IMR-90 (cell line): ENCODE measurements at regions not wholly inside any gene's neighbourhood (a gene's known extent, or its start where the extent isn't known, plus 50 kb on each side); places are given as distances from the start of the nearest gene placed in this dataset.

Experiments used
- ATAC-seq: fragments of 200-7000 bp; cut with Tn5 transposase; 2 replicates; pipeline ENCODE4 v1.9.1; 2020; ENCODE audit warnings: low read depth, mild to moderate bottlenecking, moderate library complexity
- BruUV-seq: library from RNA; stranded (reverse); fragments of 400-500 nt; replicated peaks from 2 replicates; lab custom pipeline; 2021; lab: Mats Ljungman, UMichigan
- CTCF ChIA-PET: fragments of 300-600 bp; formaldehyde crosslinking; extraction: SDS; loops from one replicate; lab custom pipeline; 2021; ENCODE audit warnings: antibody characterized with exemption; lab: Yijun Ruan, JAX
- POLR2A ChIA-PET: fragments of 300-600 bp; sonication (Branson Sonifier 250); formaldehyde crosslinking; loops from one replicate; lab custom pipeline; 2022; ENCODE audit warnings: antibody characterized with exemption; ENCODE audit not compliant: unreplicated experiment; lab: Charles Lee
- DNase-seq: peaks from one replicate; pipeline ENCODE4 v3.0.0; 2013
- H2AFZ ChIP-seq: replicated peaks from 2 replicates; pipeline ENCODE3; 2013; ENCODE audit warnings: low read length, mild to moderate bottlenecking; ENCODE audit not compliant: poor library complexity
- H2AK5ac ChIP-seq: 2 replicates; pipeline ENCODE4 v1.6.1; 2013; ENCODE audit warnings: low read depth, low read length, inconsistent platforms
- H2AK9ac ChIP-seq: replicated peaks from 2 replicates; pipeline ENCODE3; 2013; ENCODE audit warnings: mild to moderate bottlenecking, low read depth, low read length, moderate library complexity; ENCODE audit not compliant: poor library complexity
- H2BK120ac ChIP-seq: 2 replicates; pipeline ENCODE4 v1.6.1; 2013; ENCODE audit warnings: low read depth, low read length, inconsistent platforms
- H2BK15ac ChIP-seq: 3 replicates; pipeline ENCODE4 v1.6.1; 2013; ENCODE audit warnings: low read depth, low read length, inconsistent platforms
- H2BK20ac ChIP-seq: 2 replicates; pipeline ENCODE4 v1.6.1; 2013; ENCODE audit warnings: low read depth, mild to moderate bottlenecking, inconsistent platforms, low read length, moderate library complexity
- H2BK5ac ChIP-seq: 2 replicates; pipeline ENCODE4 v1.6.1; 2013; ENCODE audit warnings: mild to moderate bottlenecking, low read depth, low read length, inconsistent platforms; ENCODE audit not compliant: poor library complexity, severe bottlenecking
- H3K14ac ChIP-seq: replicated peaks from 2 replicates; pipeline ENCODE4 v1.6.1; 2013; ENCODE audit warnings: low read depth, low read length, inconsistent platforms
- H3K18ac ChIP-seq: 2 replicates; pipeline ENCODE4 v1.6.1; 2013; ENCODE audit warnings: low read depth, low read length, control low read depth
- H3K23ac ChIP-seq: 2 replicates; pipeline ENCODE4 v1.6.1; 2013; ENCODE audit warnings: low read depth, low read length, inconsistent platforms
- H3K27ac ChIP-seq: 2 replicates; pipeline ENCODE4 v1.5.1; 2013; ENCODE audit warnings: mild to moderate bottlenecking, control low read depth, low read length; ENCODE audit not compliant: insufficient read depth
- H3K27me3 ChIP-seq: 2 replicates; pipeline ENCODE4 v1.6.1; 2013; ENCODE audit warnings: low read length; ENCODE audit not compliant: control insufficient read depth, insufficient read depth
- H3K36me3 ChIP-seq: 2 replicates; pipeline ENCODE4 v1.6.1; 2013; ENCODE audit warnings: low read length, mixed read lengths; ENCODE audit not compliant: control insufficient read depth, insufficient read depth
- H3K4ac ChIP-seq: 2 replicates; pipeline ENCODE4 v1.6.1; 2013; ENCODE audit warnings: low read depth, low read length, inconsistent platforms
- H3K4me1 ChIP-seq: 2 replicates; pipeline ENCODE4 v1.6.1; 2013; ENCODE audit warnings: low read length, mixed read lengths; ENCODE audit not compliant: control insufficient read depth, insufficient read depth
- H3K4me2 ChIP-seq: 2 replicates; pipeline ENCODE4 v1.6.1; 2013; ENCODE audit warnings: low read depth, mild to moderate bottlenecking, control low read depth, low read length, moderate library complexity
- H3K4me3 ChIP-seq: 2 replicates; pipeline ENCODE4 v1.5.1; 2013; ENCODE audit warnings: low read depth, mild to moderate bottlenecking, control low read depth, low read length, moderate library complexity; ENCODE audit not compliant: insufficient read depth
- H3K56ac ChIP-seq: 2 replicates; pipeline ENCODE4 v1.6.1; 2013; ENCODE audit warnings: low read length, inconsistent platforms; ENCODE audit not compliant: insufficient read depth; ENCODE audit errors: extremely low read depth
- H3K79me1 ChIP-seq, 2 experiments: 2 replicates each; pipeline ENCODE4 v1.6.1; 2013; ENCODE audit warnings: low read length in 2 of 2, inconsistent platforms in 1 of 2, low read depth in 1 of 2
- H3K9ac ChIP-seq: 2 replicates; pipeline ENCODE4 v1.6.1; 2013; ENCODE audit warnings: low read depth, low read length, control low read depth
- H3K9me1 ChIP-seq: 2 replicates; pipeline ENCODE4 v1.6.1; 2013; ENCODE audit warnings: low read length, inconsistent platforms; ENCODE audit not compliant: insufficient read depth
- H3K9me3 ChIP-seq: 2 replicates; pipeline ENCODE4 v1.6.1; 2013; ENCODE audit warnings: low read length; ENCODE audit not compliant: control insufficient read depth, insufficient read depth
- H4K20me1 ChIP-seq: 2 replicates; pipeline ENCODE4 v1.6.1; 2013; ENCODE audit warnings: low read length, inconsistent platforms; ENCODE audit not compliant: insufficient read depth
- H4K5ac ChIP-seq: 2 replicates; pipeline ENCODE4 v1.6.1; 2013; ENCODE audit warnings: mild to moderate bottlenecking, low read depth, low read length, control low read depth
- H4K8ac ChIP-seq, 2 experiments: 2 replicates each; pipeline ENCODE4 v1.6.1; 2013; ENCODE audit warnings: low read depth in 2 of 2, low read length in 2 of 2, control low read depth in 1 of 2, inconsistent platforms in 1 of 2
- H4K91ac ChIP-seq: 2 replicates; pipeline ENCODE4 v1.6.1; 2013; ENCODE audit warnings: low read depth, low read length, inconsistent platforms; ENCODE audit not compliant: insufficient read depth
- BHLHE40 ChIP-seq: fragments of 150-350 bp; IDR thresholded peaks from 2 replicates; pipeline ENCODE4 v1.6.1; 2016; ENCODE audit warnings: mild to moderate bottlenecking, low read depth, low read length
- CEBPB ChIP-seq: IDR thresholded peaks from 2 replicates; pipeline ENCODE4 v1.6.1; 2012; ENCODE audit warnings: low read depth, low read length, improper control_type of control experiment
- CHD1 ChIP-seq: IDR thresholded peaks from 2 replicates; pipeline ENCODE4 v1.6.1; 2012; ENCODE audit warnings: low read depth, low read length, improper control_type of control experiment
- FOS ChIP-seq: fragments of 150-350 bp; IDR thresholded peaks from 2 replicates; pipeline ENCODE4 v1.6.1; 2016; ENCODE audit warnings: low read depth, low read length
- MAFK ChIP-seq: IDR thresholded peaks from 2 replicates; pipeline ENCODE4 v1.6.1; 2012; ENCODE audit warnings: low read depth, low read length, improper control_type of control experiment
- MAZ ChIP-seq: IDR thresholded peaks from 2 replicates; pipeline ENCODE4 v1.6.1; 2012; ENCODE audit warnings: low read depth, mild to moderate bottlenecking, low read length, improper control_type of control experiment, moderate library complexity, borderline replicate concordance
- MXI1 ChIP-seq: IDR thresholded peaks from 2 replicates; pipeline ENCODE4 v1.6.1; 2012; ENCODE audit warnings: low read depth, mild to moderate bottlenecking, low read length, moderate library complexity, borderline replicate concordance
- NFE2L2 ChIP-seq: fragments of 150-350 bp; IDR thresholded peaks from 2 replicates; pipeline ENCODE4 v1.6.1; 2016; ENCODE audit warnings: low read depth, mild to moderate bottlenecking, low read length
- POLR2A ChIP-seq: IDR thresholded peaks from 2 replicates; pipeline ENCODE4 v1.6.1; 2012; ENCODE audit warnings: mild to moderate bottlenecking, low read depth, low read length
- RAD21 ChIP-seq: IDR thresholded peaks from 2 replicates; pipeline ENCODE4 v1.6.1; 2012; ENCODE audit warnings: low read length, improper control_type of control experiment
- RCOR1 ChIP-seq: IDR thresholded peaks from 2 replicates; pipeline ENCODE4 v1.6.1; 2012; ENCODE audit warnings: mild to moderate bottlenecking, low read length, improper control_type of control experiment; ENCODE audit not compliant: insufficient replicate concordance
- RFX5 ChIP-seq: IDR thresholded peaks from 2 replicates; pipeline ENCODE4 v1.8.0; 2012; ENCODE audit warnings: low read depth, mild to moderate bottlenecking, low read length, moderate library complexity
- SMC3 ChIP-seq: fragments of 150-350 bp; IDR thresholded peaks from 2 replicates; pipeline ENCODE4 v1.6.1; 2016; ENCODE audit warnings: low read depth, mild to moderate bottlenecking, antibody characterized with exemption, low read length, moderate library complexity
- WGBS, 2 experiments: methylation state at CpG; one replicate each; pipeline versions ENCODE4 v1.1.5 to v1.1.7; 2013; ENCODE audit warnings: missing lambda C conversion rate in 2 of 2; ENCODE audit not compliant: insufficient read length in 1 of 2; ENCODE audit errors: extremely low coverage in 2 of 2; 5-methylcytosine and 5-hydroxymethylcytosine counted together
- dilution Hi-C: fragments of 300-500 bp; cut with HindIII; formaldehyde crosslinking; loops from one replicate; pipeline ENCODE4 v1.14.3; 2018; ENCODE audit warnings: low sequenced_read_pairs; ENCODE audit not compliant: unreplicated experiment
- in situ Hi-C: fragments of 300-500 bp; cut with MboI; formaldehyde crosslinking; loops from 3 replicates; pipeline ENCODE4 v1.14.3; 2019; ENCODE audit warnings: low sequenced_read_pairs, inconsistent platforms, mixed read lengths
- intact Hi-C: fragments of 100-400 bp; cut with micrococcal nuclease; formaldehyde crosslinking; loops from 2 replicates; pipeline ENCODE4 v1.10.0; 2022
- TF ChIP-seq, protein P1 (sequence below): fragments of 150-350 bp; IDR thresholded peaks from 2 replicates; pipeline ENCODE4 v1.6.1; 2017; ENCODE audit warnings: mild to moderate bottlenecking, antibody characterized with exemption, low read length, low read depth
- TF ChIP-seq, protein P2 (sequence below): fragments of 150-350 bp; IDR thresholded peaks from 2 replicates; pipeline ENCODE4 v1.6.1; 2016; ENCODE audit warnings: low read depth, mild to moderate bottlenecking, low read length, moderate library complexity, borderline replicate concordance
- TF ChIP-seq, protein P3 (sequence below): conservative IDR thresholded peaks from 2 replicates; pipeline ENCODE4 v1.5.1; 2012; ENCODE audit warnings: mild to moderate bottlenecking, low read depth, low read length, improper control_type of control experiment

DNA sequence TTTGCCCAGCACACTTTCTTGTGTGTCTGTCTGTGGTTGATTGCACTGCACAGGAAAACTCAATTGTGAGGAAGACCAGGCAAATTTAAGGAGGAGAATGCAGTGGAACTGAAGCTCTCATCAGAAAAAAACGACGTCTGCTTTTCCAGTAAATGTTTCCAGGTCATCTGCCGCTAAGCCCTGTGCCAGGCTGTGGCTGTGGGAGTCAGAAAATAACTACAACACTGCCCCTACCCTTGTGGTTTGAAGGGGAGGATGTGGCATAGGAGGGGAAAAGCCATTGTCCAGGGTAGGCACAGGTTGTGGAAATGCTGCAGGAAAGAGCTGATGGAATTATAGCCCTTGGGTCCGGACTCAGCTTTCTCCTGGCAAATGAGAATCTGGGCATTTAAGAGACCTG is 259.7 kb upstream of the TMEM132C start:
- H3K9ac ChIP-seq, result no peak overlapping the region
- H3K4me1 ChIP-seq, result no peaks in the 10 kb centered on the region
- peaks cover 11% of the 10 kb centered on the region for H3K9me3 ChIP-seq
- no TSS peak for BruUV-seq
- no peaks in the 10 kb centered on the region for H3K27me3 ChIP-seq
- no peak overlapping the region for H2BK20ac ChIP-seq
- H3K56ac ChIP-seq, result no peak overlapping the region
- H4K5ac ChIP-seq, result no peak overlapping the region
- in situ Hi-C loops, result no loop called here
- ChIA-PET POLR2A (no interaction called here), CTCF (no interaction called here)
- H2BK15ac ChIP-seq, result no peak overlapping the region
- H3K4me3 ChIP-seq, result no peak overlapping the region
- H3K4me2 ChIP-seq, result no peak overlapping the region
- no peak overlapping the region for H3K23ac ChIP-seq
- no peaks in the 10 kb centered on the region for H3K79me1 ChIP-seq
- H2BK5ac ChIP-seq, result no peak overlapping the region
- H3K27ac ChIP-seq, result no peak overlapping the region
- H3K14ac ChIP-seq, result no peak overlapping the region
- H3K4ac ChIP-seq, result no peak overlapping the region
- WGBS, 2 experiments, result 40% methylated on average over 1 of the region's 4 CpGs; no CpG with 5 or more reads in 1 of the 2 experiments
- no peak overlapping the region for H4K91ac ChIP-seq
- H2AK5ac ChIP-seq, result no peak overlapping the region
- H2AFZ ChIP-seq, result no peak overlapping the region
- no peak for DNase-seq
- H3K18ac ChIP-seq, result no peak overlapping the region
- H2AK9ac ChIP-seq, result no peak overlapping the region
- intact Hi-C loops, result no loop called here
- no peak for ATAC-seq
- dilution Hi-C loops, result no loop called here
- no peak overlapping the region for H4K8ac ChIP-seq
- no peaks in the 10 kb centered on the region for H3K36me3 ChIP-seq
- TF ChIP-seq, protein P1, sequence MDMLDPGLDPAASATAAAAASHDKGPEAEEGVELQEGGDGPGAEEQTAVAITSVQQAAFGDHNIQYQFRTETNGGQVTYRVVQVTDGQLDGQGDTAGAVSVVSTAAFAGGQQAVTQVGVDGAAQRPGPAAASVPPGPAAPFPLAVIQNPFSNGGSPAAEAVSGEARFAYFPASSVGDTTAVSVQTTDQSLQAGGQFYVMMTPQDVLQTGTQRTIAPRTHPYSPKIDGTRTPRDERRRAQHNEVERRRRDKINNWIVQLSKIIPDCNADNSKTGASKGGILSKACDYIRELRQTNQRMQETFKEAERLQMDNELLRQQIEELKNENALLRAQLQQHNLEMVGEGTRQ, result no peak
- TF ChIP-seq RCOR1, result no peak
- no peak for TF ChIP-seq SMC3
- no peak for TF ChIP-seq MAFK
- no peak for TF ChIP-seq NFE2L2
- no peak for TF ChIP-seq MAZ
- TF ChIP-seq POLR2A, result no peak
- TF ChIP-seq MXI1, result no peak
- TF ChIP-seq BHLHE40, result no peak
- no peak for TF ChIP-seq RFX5
- TF ChIP-seq CEBPB, result no peak
- TF ChIP-seq RAD21, result no peak
- no peak for TF ChIP-seq FOS
- TF ChIP-seq, protein P2, sequence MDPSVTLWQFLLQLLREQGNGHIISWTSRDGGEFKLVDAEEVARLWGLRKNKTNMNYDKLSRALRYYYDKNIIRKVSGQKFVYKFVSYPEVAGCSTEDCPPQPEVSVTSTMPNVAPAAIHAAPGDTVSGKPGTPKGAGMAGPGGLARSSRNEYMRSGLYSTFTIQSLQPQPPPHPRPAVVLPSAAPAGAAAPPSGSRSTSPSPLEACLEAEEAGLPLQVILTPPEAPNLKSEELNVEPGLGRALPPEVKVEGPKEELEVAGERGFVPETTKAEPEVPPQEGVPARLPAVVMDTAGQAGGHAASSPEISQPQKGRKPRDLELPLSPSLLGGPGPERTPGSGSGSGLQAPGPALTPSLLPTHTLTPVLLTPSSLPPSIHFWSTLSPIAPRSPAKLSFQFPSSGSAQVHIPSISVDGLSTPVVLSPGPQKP, result no peak
- TF ChIP-seq, protein P3, sequence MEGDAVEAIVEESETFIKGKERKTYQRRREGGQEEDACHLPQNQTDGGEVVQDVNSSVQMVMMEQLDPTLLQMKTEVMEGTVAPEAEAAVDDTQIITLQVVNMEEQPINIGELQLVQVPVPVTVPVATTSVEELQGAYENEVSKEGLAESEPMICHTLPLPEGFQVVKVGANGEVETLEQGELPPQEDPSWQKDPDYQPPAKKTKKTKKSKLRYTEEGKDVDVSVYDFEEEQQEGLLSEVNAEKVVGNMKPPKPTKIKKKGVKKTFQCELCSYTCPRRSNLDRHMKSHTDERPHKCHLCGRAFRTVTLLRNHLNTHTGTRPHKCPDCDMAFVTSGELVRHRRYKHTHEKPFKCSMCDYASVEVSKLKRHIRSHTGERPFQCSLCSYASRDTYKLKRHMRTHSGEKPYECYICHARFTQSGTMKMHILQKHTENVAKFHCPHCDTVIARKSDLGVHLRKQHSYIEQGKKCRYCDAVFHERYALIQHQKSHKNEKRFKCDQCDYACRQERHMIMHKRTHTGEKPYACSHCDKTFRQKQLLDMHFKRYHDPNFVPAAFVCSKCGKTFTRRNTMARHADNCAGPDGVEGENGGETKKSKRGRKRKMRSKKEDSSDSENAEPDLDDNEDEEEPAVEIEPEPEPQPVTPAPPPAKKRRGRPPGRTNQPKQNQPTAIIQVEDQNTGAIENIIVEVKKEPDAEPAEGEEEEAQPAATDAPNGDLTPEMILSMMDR, result no peak
- TF ChIP-seq CHD1, result no peak
- H2BK120ac ChIP-seq, result no peak overlapping the region
- H3K9me1 ChIP-seq, result no peaks in the 10 kb centered on the region
- no peaks in the 10 kb centered on the region for H4K20me1 ChIP-seq
